GM23338 (cell line): ENCODE measurements at regions not wholly inside any gene's neighbourhood (a gene's known extent, or its start where the extent isn't known, plus 50 kb on each side); places are given as distances from the start of the nearest gene placed in this dataset.

Source experiments
- ATAC-seq: fragments of 200-7000 bp; cut with Tn5 transposase; 3 replicates; pipeline ENCODE4 v1.9.1; 2020
- DNase-seq: peaks from one replicate; pipeline ENCODE4 v3.0.0-alpha.2; 2015; ENCODE audit warnings: low spot score
- H2AFZ ChIP-seq: fragments of 200-600 bp; sonication (generic); 2 replicates; pipeline ENCODE4 v1.8.0; 2016; ENCODE audit warnings: antibody characterized with exemption, mild to moderate bottlenecking, moderate library complexity
- H3F3A ChIP-seq: fragments of 200-600 bp; sonication (generic); replicated peaks from 2 replicates; pipeline ENCODE4 v1.8.0; 2017; ENCODE audit warnings: antibody characterized with exemption, mixed run types, low read depth
- H3K27ac ChIP-seq: fragments of 200-600 bp; sonication (generic); 2 replicates; pipeline ENCODE4 v1.6.1; 2016; ENCODE audit warnings: low read depth
- H3K27me3 ChIP-seq: fragments of 200-600 bp; sonication (generic); 2 replicates; pipeline ENCODE4 v1.8.0; 2016; ENCODE audit warnings: mild to moderate bottlenecking, mixed run types, moderate library complexity; ENCODE audit not compliant: insufficient read depth
- H3K36me3 ChIP-seq: fragments of 200-600 bp; sonication (generic); 2 replicates; pipeline ENCODE4 v1.8.0; 2016; ENCODE audit warnings: mild to moderate bottlenecking; ENCODE audit not compliant: insufficient read depth
- H3K4me1 ChIP-seq: fragments of 200-600 bp; sonication (generic); 2 replicates; pipeline ENCODE4 v1.8.0; 2016; ENCODE audit warnings: mild to moderate bottlenecking, moderate library complexity; ENCODE audit not compliant: insufficient read depth
- H3K4me2 ChIP-seq: fragments of 200-600 bp; sonication (generic); 2 replicates; pipeline ENCODE4 v1.7.1; 2017; ENCODE audit warnings: mixed run types
- H3K4me3 ChIP-seq: fragments of 200-600 bp; sonication (generic); 2 replicates; pipeline ENCODE4 v1.6.1; 2016; ENCODE audit warnings: mixed run types
- H3K79me2 ChIP-seq: fragments of 200-600 bp; sonication (generic); replicated peaks from 2 replicates; pipeline ENCODE4 v1.8.0; 2017; ENCODE audit warnings: mild to moderate bottlenecking; ENCODE audit not compliant: insufficient read depth
- H3K9me2 ChIP-seq: fragments of 200-600 bp; sonication (generic); 2 replicates; pipeline ENCODE4 v1.8.0; 2017; ENCODE audit not compliant: insufficient read depth
- H4K20me1 ChIP-seq: fragments of 200-600 bp; sonication (generic); replicated peaks from 2 replicates; pipeline ENCODE4 v1.8.0; 2017; ENCODE audit warnings: mild to moderate bottlenecking; ENCODE audit not compliant: insufficient read depth
- H3K27ac Mint-ChIP-seq: 2 replicates; pipeline ENCODE4 v1.8.0; 2020; ENCODE audit warnings: inconsistent platforms, mild to moderate bottlenecking, moderate library complexity, mixed read lengths
- H3K27me3 Mint-ChIP-seq: 3 replicates; pipeline ENCODE4 v1.8.0; 2022; ENCODE audit warnings: low read depth, mild to moderate bottlenecking, moderate library complexity, mixed read lengths, inconsistent platforms; ENCODE audit not compliant: insufficient read depth, poor library complexity
- H3K36me3 Mint-ChIP-seq: 3 replicates; pipeline ENCODE4 v1.8.0; 2021; ENCODE audit warnings: low read depth, mild to moderate bottlenecking, inconsistent platforms, moderate library complexity, mixed read lengths
- H3K4me1 Mint-ChIP-seq: 3 replicates; pipeline ENCODE4 v1.8.0; 2020; ENCODE audit warnings: mild to moderate bottlenecking, inconsistent platforms, mixed read lengths
- H3K4me3 Mint-ChIP-seq: 3 replicates; pipeline ENCODE4 v1.8.0; 2021; ENCODE audit warnings: moderate library complexity, mild to moderate bottlenecking, inconsistent platforms, mixed read lengths
- H3K9me3 Mint-ChIP-seq: 3 replicates; pipeline ENCODE4 v1.8.0; 2020; ENCODE audit warnings: moderate library complexity, mild to moderate bottlenecking, inconsistent platforms, mixed read lengths
- CREB1 ChIP-seq: fragments of 250-450 bp; sonication (Bioruptor Pico); IDR thresholded peaks from 2 replicates; pipeline ENCODE4 v1.5.0; 2020; ENCODE audit warnings: low read depth, mild to moderate bottlenecking, moderate library complexity
- CTCF ChIP-seq, 2 experiments: fragments of 200-600 bp in 1 of 2; sonication (generic) in 1 of 2; conservative IDR thresholded peaks; 2 replicates each; pipeline versions ENCODE4 v1.5.1 to v1.6.1; 2016 to 2017; ENCODE audit warnings: antibody characterized with exemption in 2 of 2, low read depth in 2 of 2, mild to moderate bottlenecking in 2 of 2, moderate library complexity in 1 of 2
- ETS1 ChIP-seq: IDR thresholded peaks from 2 replicates; pipeline ENCODE4 v1.6.1; 2016; ENCODE audit warnings: antibody characterized with exemption
- EZH2 ChIP-seq: fragments of 200-600 bp; sonication (generic); IDR thresholded peaks from one replicate; pipeline ENCODE4 v1.8.0; 2017; ENCODE audit warnings: antibody characterized with exemption, mild to moderate bottlenecking, low read depth; ENCODE audit not compliant: unreplicated experiment
- EZH2phosphoT487 ChIP-seq: fragments of 200-600 bp; sonication (generic); IDR thresholded peaks from one replicate; pipeline ENCODE4 v1.8.1; 2018; ENCODE audit warnings: antibody characterized with exemption; ENCODE audit not compliant: unreplicated experiment
- JUNB ChIP-seq: IDR thresholded peaks from one replicate; pipeline ENCODE4 v1.6.1; 2016; ENCODE audit warnings: antibody characterized with exemption; ENCODE audit not compliant: unreplicated experiment
- NANOG ChIP-seq: IDR thresholded peaks from 2 replicates; pipeline ENCODE4 v1.6.1; 2016; ENCODE audit warnings: antibody characterized with exemption, borderline replicate concordance
- POLR2AphosphoS5 ChIP-seq: IDR thresholded peaks from 2 replicates; pipeline ENCODE4 v1.6.1; 2016; ENCODE audit warnings: antibody characterized with exemption, low read depth
- REST ChIP-seq: IDR thresholded peaks from one replicate; pipeline ENCODE4 v1.6.1; 2018; ENCODE audit warnings: antibody characterized with exemption; ENCODE audit not compliant: unreplicated experiment
- STAT1 ChIP-seq: IDR thresholded peaks from one replicate; pipeline ENCODE4 v1.6.1; 2016; ENCODE audit warnings: antibody characterized with exemption; ENCODE audit not compliant: unreplicated experiment
- ZNF331 ChIP-seq: fragments of 250-450 bp; sonication (Bioruptor Pico); IDR thresholded peaks from 2 replicates; pipeline ENCODE4 v1.5.0; 2020; ENCODE audit warnings: low read depth, mild to moderate bottlenecking, moderate library complexity
- ZNF462 ChIP-seq: fragments of 250-450 bp; sonication (Bioruptor Pico); IDR thresholded peaks from 2 replicates; pipeline ENCODE4 v1.5.0; 2020; ENCODE audit warnings: mild to moderate bottlenecking, moderate library complexity

GRCh38 chr13:76386321-76386720 lies 499.9 kb downstream of the KCTD12 start (continued):
- TF ChIP-seq ETS1 (no peak), REST (no peak), POLR2AphosphoS5 (no peak)

GRCh38 chr13:76385586-76385985 lies 500.6 kb downstream of the KCTD12 start:
- Histone ChIP-seq H2AFZ (no peak overlapping the region), H3K9me2 (no peaks in the 10 kb centered on the region), H4K20me1 (no peaks in the 10 kb centered on the region), H3K4me3 (no peak overlapping the region), H3K27me3 (no peaks in the 10 kb centered on the region), H3K4me1 (peaks cover 12% of the 10 kb centered on the region), H3K36me3 (no peaks in the 10 kb centered on the region), H3F3A (no peaks in the 10 kb centered on the region), H3K79me2 (no peaks in the 10 kb centered on the region), H3K4me2 (no peak overlapping the region; the same call in 1 of the 2 replicates), H3K27ac (no peak overlapping the region)
- DNase-seq, result no peak
- ATAC-seq, result no peak
- H3K4me1 Mint-ChIP-seq, result peaks cover 9% of the 10 kb centered on the region; the same call in 2 of the 3 replicates
- no peak overlapping the region for H3K27ac Mint-ChIP-seq
- no peaks in the 10 kb centered on the region for H3K36me3 Mint-ChIP-seq
- H3K27me3 Mint-ChIP-seq, result no peaks in the 10 kb centered on the region
- no peaks in the 10 kb centered on the region; the same call in 2 of the 3 replicates for H3K9me3 Mint-ChIP-seq
- no peak overlapping the region for H3K4me3 Mint-ChIP-seq
- TF ChIP-seq ETS1 (no peak), CREB1 (CRISPR knock-in tag) (no peak), EZH2phosphoT487 (no peak), POLR2AphosphoS5 (no peak), CTCF (conservative IDR thresholded peaks at IDR 0.05; ENCODE audit: low read depth in 2 of 2) (no peak), JUNB (no peak), NANOG (no peak), EZH2 (no peak), STAT1 (no peak), ZNF331 (no peak), ZNF462 (CRISPR knock-in tag) (no peak)
